Epithelial cell of proximal tubule (primary cell): ENCODE measurements at regions not wholly inside any gene's neighbourhood (a gene's known extent, or its start where the extent isn't known, plus 50 kb on each side); places are given as distances from the start of the nearest gene placed in this dataset.

Source experiments
- DNase-seq: peaks from one replicate; pipeline ENCODE4 v3.0.0-alpha.2; 2011; ENCODE audit warnings: low read depth
- H3K4me3 ChIP-seq: 2 replicates; pipeline ENCODE4 v1.5.1; 2011; ENCODE audit warnings: low read depth, mild to moderate bottlenecking, low read length
- TF ChIP-seq, protein P1 (sequence below): conservative IDR thresholded peaks from 2 replicates; pipeline ENCODE4 v1.5.1; 2012; ENCODE audit warnings: low read depth, mild to moderate bottlenecking, low read length

DNA sequence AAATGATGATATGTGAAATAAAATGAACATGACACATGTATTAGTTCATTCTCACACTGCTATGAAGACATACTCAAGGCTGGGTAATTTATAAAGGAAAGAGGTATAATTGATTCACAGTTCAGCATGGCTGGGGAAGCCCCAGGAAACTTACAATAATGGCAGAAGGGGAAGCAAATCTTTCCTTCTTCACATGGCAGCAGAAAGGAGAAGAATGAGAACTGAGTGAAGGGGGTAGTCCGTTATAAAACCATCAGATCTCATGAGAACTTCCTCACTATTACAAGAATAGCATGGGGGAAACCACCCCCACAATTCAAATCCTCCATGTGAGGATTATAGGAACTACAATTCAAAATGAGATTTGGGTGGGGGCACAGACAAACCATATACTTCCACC lies 243.9 kb upstream of the GYPA start:
- H3K4me3 ChIP-seq, result no peak overlapping the region
- TF ChIP-seq, protein P1, sequence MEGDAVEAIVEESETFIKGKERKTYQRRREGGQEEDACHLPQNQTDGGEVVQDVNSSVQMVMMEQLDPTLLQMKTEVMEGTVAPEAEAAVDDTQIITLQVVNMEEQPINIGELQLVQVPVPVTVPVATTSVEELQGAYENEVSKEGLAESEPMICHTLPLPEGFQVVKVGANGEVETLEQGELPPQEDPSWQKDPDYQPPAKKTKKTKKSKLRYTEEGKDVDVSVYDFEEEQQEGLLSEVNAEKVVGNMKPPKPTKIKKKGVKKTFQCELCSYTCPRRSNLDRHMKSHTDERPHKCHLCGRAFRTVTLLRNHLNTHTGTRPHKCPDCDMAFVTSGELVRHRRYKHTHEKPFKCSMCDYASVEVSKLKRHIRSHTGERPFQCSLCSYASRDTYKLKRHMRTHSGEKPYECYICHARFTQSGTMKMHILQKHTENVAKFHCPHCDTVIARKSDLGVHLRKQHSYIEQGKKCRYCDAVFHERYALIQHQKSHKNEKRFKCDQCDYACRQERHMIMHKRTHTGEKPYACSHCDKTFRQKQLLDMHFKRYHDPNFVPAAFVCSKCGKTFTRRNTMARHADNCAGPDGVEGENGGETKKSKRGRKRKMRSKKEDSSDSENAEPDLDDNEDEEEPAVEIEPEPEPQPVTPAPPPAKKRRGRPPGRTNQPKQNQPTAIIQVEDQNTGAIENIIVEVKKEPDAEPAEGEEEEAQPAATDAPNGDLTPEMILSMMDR, result no peak
- no peak for DNase-seq

DNA sequence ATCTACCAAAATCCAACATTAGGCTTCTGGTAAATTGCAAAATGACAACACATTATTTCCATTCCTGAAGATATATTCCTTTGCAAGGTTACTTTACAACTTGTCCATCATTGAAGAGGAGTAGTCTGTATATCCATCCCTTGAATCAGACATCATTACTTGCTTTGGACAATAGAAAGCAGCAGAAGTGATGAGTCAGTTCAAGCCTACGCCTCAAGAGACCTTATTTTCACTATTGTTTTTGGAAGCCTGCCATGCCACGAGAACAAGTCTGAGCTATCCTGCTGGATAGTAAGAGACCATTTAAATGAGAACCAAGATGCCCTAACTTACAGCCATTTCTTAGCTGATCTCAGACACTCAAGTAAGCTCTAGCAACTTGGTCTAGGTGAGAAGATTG lies 246.0 kb upstream of the HHIP start:
- H3K4me3 ChIP-seq, result no peak overlapping the region
- TF ChIP-seq, protein P1, result no peak
- peak; percentile 82 for DNase-seq

DNA sequence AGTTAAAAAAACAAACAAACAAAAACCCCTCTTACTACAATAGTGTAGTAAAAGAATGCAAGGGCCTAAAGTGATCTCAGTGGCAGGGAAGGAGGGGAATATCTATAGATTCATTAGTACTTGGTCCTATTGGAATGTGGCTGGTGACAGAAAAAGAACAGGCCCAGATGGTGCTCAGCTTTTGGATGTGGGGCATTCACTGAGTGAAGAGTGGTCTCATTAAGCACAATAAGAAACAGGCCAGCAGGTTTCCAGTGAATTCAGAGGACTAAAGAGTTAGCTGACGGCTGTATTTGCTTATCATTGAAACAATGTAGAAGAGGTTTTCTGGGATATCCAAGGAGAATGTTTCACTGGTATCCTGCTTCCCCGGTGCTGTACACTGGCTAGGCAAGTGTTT lies 243.8 kb upstream of the HHIP start:
- TF ChIP-seq, protein P1, result no peak
- DNase-seq, result no peak
- H3K4me3 ChIP-seq, result no peak overlapping the region

DNA sequence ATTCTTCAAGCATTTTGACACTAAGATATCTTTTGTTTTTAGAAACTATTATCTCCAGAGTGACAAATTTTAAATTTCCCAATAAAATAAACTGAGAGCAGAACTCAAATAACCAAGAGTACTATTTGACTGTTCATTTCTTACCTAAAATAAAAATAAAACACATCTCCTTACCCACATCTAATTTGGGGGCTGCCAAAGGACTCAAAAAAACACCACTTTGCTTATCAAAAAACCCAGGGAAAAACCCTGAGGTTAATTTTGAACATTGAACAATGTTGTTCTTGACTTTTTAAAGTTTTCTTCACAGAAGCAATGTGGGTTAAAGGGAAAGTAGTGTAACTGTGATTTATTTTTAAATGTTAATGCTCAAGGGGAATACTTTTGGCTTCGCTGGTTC lies 243.0 kb upstream of the HHIP start:
- TF ChIP-seq, protein P1, result no peak
- no peak for DNase-seq

DNA sequence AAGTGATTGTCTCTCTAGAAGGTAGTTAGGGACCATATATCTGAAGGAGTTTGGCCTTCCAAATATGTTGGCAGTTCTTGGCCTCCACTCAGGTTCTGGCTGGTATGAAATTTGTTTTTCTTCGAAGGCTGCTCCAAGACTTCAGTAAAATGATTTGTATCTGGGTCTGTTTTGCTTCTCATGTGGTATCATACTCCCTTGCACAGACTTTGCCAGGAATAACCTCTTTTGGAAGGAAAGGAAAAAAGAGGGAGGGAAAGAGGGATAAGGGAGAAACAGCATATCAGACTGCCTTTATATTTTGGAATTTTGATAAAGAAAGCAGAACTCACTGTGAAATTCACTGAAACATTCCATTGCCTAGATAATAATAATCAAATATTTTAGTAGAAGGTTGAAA lies 242.1 kb upstream of the HHIP start:
- TF ChIP-seq, protein P1, result no peak

More for the DNA sequence above, 243.0 kb upstream of the HHIP start:
- no peak overlapping the region for H3K4me3 ChIP-seq

DNA sequence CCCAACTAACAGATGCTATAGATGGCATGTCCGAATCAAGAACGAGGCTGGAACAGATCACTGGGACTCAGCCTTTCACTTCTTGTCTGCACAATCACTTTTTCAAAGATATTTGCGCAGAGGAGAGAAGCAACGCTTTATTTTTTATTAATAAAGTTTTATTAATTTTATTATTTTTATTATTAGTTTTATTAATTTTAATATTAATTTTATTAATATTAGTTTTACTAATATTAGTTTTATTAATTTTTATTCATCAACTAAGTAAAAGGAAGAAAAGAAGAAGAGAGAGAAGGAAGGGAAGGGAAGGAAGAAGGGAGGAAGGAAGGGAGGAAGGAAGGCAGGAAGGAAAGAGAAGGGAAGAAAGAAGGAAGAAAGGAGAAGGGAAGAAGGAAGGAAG lies 236.4 kb upstream of the HHIP start:
- no peak overlapping the region for H3K4me3 ChIP-seq
- no peak for DNase-seq
- TF ChIP-seq, protein P1, result no peak

More for the DNA sequence above, 242.1 kb upstream of the HHIP start:
- H3K4me3 ChIP-seq, result no peak overlapping the region
- DNase-seq, result no peak

DNA sequence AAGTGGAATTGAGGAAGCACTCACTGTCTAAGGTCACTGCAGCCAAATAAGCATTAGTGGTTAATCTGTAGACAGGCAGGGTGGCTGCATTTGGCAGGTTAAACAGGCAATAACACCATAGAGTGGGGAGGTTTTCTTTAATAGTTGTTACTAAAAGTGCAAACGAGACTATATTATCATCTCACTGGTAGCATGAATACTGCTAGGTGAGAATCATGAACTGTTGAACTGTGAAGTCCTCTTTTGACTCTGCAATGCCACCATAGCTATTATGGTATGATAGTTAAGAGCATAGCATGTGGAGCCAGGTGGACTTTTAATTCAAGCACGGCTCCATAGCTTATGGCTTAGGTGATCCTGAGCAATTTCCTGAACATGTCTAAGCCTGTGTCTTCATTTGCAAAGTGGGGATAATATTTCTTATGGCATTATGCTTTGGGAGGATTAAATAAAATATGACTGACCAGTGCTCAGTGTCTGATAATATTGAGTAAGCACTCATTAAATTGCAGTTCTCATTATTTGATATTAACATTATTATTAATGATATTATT lies 235.6 kb upstream of the HHIP start:
- TF ChIP-seq, protein P1, result no peak
- no peak overlapping the region for H3K4me3 ChIP-seq
- DNase-seq, result no peak
